NT2/D1 (cell line): ENCODE measurements at regions not wholly inside any gene's neighbourhood (a gene's known extent, or its start where the extent isn't known, plus 50 kb on each side); places are given as distances from the start of the nearest gene placed in this dataset.

Source experiments
- DNase-seq: peaks from one replicate; pipeline ENCODE4 v3.0.0-alpha.2; 2011; ENCODE audit warnings: low read depth, low spot score
- H3K27me3 ChIP-seq: 2 replicates; pipeline ENCODE4 v1.6.0; 2011; ENCODE audit warnings: mild to moderate bottlenecking; ENCODE audit not compliant: insufficient read length, insufficient read depth
- H3K36me3 ChIP-seq: 2 replicates; pipeline ENCODE4 v1.6.1; 2011; ENCODE audit warnings: mild to moderate bottlenecking, low read length, mixed read lengths; ENCODE audit not compliant: insufficient read depth, insufficient read length
- H3K4me1 ChIP-seq: 2 replicates; pipeline ENCODE4 v1.5.1; 2011; ENCODE audit not compliant: insufficient read depth, insufficient read length
- H3K4me3 ChIP-seq: 2 replicates; pipeline ENCODE4 v1.5.1; 2011; ENCODE audit warnings: low read depth; ENCODE audit not compliant: insufficient read length
- H3K9ac ChIP-seq: 2 replicates; pipeline ENCODE4 v1.6.0; 2011; ENCODE audit warnings: low read depth; ENCODE audit not compliant: insufficient read length
- H3K9me3 ChIP-seq: 2 replicates; pipeline ENCODE4 v1.5.1; 2011; ENCODE audit warnings: mild to moderate bottlenecking, low read length; ENCODE audit not compliant: insufficient read depth
- SUZ12 ChIP-seq: IDR thresholded peaks from 2 replicates; pipeline ENCODE4 v1.6.1; 2011; ENCODE audit not compliant: insufficient read length, insufficient read depth; ENCODE audit errors: extremely low read depth
- YY1 ChIP-seq: IDR thresholded peaks from 2 replicates; pipeline ENCODE4 v1.6.1; 2011; ENCODE audit not compliant: insufficient read length, insufficient read depth
- ZNF274 ChIP-seq: IDR thresholded peaks from 2 replicates; pipeline ENCODE4 v1.6.1; 2011; ENCODE audit warnings: mild to moderate bottlenecking, low read depth, low read length

DNA sequence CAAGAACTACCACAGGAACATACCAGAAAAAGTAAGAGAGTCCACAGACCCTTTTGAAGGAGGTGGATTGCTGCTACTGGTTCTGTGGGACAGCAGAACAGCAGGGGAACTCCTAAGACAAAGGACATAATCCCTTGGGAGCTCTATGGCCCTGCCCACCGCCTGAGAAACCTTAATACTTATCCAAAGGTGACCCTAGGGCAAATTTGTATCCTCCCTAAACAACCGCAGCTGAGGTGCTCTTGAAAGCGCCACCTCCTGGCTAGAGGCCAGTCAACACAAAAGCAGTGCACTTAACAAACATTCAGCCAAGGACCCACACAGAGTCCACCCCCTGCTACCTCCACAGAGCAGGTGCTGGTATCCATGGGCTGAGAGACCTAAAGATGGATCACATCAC lies 136.8 kb downstream of the ADAM29 start:
- H3K9me3 ChIP-seq: no peaks in the 10 kb centered on the region
- no peaks in the 10 kb centered on the region for H3K27me3 ChIP-seq
- no peak overlapping the region for H3K4me3 ChIP-seq
- no peak overlapping the region for H3K9ac ChIP-seq
- H3K36me3 ChIP-seq: no peaks in the 10 kb centered on the region
- TF ChIP-seq SUZ12 (no peak), ZNF274 (no peak), YY1 (no peak)
- no peaks in the 10 kb centered on the region for H3K4me1 ChIP-seq
- DNase-seq: peak; percentile 5

GRCh38 chr4:175062183-175062592 lies 144.0 kb downstream of the ADAM29 start:
- no peak for DNase-seq
- no peaks in the 10 kb centered on the region for H3K36me3 ChIP-seq
- no peaks in the 10 kb centered on the region; the same call in 1 of the 2 replicates for H3K9me3 ChIP-seq
- no peak overlapping the region for H3K4me3 ChIP-seq
- TF ChIP-seq YY1: no peak
- no peak for TF ChIP-seq ZNF274
- TF ChIP-seq SUZ12: no peak
- no peaks in the 10 kb centered on the region for H3K4me1 ChIP-seq
- H3K27me3 ChIP-seq: no peaks in the 10 kb centered on the region
- H3K9ac ChIP-seq: no peak overlapping the region

DNA sequence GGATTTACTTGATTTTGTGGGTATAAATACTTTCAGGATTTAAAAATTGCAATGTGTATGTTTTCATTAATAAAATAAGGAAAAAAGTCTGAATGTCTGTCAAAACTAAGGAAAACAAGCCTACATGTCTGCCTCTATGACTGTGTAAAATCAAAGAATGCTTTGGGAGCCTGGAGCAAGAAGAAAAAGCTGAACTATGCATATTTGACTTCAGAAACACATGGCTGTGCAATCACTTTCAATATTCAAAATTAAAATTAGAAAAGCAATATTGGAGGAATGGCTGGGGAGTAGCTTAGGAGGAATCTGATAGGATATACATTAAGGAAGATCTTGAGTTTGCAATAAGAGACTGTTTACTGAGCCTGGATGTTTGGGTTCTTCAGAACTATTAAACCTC lies 147.1 kb downstream of the ADAM29 start:
- Histone ChIP-seq H3K36me3 (no peaks in the 10 kb centered on the region), H3K4me3 (no peak overlapping the region), H3K9ac (no peak overlapping the region), H3K27me3 (no peaks in the 10 kb centered on the region), H3K4me1 (no peaks in the 10 kb centered on the region), H3K9me3 (no peaks in the 10 kb centered on the region; the same call in 1 of the 2 replicates)
- no peak for DNase-seq
- TF ChIP-seq YY1: no peak
- TF ChIP-seq SUZ12: no peak
- TF ChIP-seq ZNF274: no peak

- TF ChIP-seq SUZ12 (no peak), ZNF274 (no peak), YY1 (no peak)
- Histone ChIP-seq H3K4me1 (no peaks in the 10 kb centered on the region), H3K9ac (no peak overlapping the region), H3K36me3 (no peaks in the 10 kb centered on the region), H3K4me3 (no peak overlapping the region), H3K27me3 (no peaks in the 10 kb centered on the region), H3K9me3 (no peaks in the 10 kb centered on the region; the same call in 1 of the 2 replicates)
- no peak for DNase-seq
Observed at GRCh38 chr4:175066923-175067627, 148.9 kb downstream of the ADAM29 start.

DNA sequence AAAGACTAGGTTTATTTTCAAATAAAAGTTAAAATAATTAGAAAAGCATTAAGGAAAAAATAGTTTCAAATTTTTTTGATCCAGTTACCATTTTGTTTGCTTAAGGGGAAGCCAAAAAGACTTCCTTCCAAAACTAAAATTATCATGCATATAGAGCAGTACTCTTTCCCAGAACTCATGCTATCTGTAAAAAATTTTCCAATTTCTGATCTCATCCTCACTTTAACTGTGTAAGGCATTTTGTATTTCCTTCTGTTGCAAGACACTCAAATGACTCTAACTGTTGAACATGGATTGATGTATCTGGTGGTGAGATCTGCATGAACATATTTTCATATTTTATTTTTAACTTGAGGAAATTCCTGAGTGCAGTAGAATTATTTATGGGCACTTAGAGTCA lies 150.1 kb downstream of the ADAM29 start:
- no peak for DNase-seq
- no peak for TF ChIP-seq ZNF274
- TF ChIP-seq SUZ12: no peak
- TF ChIP-seq YY1: no peak
- Histone ChIP-seq H3K4me1 (no peaks in the 10 kb centered on the region), H3K27me3 (no peaks in the 10 kb centered on the region), H3K4me3 (no peak overlapping the region), H3K36me3 (no peaks in the 10 kb centered on the region), H3K9ac (no peak overlapping the region), H3K9me3 (no peaks in the 10 kb centered on the region)

DNA sequence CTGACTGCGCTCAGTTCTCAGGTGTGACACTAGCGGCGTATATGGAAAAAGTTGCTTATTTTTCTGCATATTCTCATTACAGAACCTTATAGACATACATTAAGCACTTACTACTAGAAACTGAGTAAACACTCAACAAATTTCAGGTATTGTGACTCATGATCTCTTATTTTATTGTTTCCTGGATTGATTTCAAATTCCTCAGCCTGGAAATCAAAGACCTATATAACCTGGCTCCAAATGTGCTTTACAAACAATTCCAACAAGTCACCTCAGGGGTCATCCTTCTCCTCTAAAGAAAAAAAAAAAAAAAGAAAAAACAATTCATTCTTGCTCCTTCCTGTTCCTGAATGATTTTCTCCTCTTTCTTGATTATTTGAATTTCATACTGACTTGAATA lies 152.3 kb downstream of the ADAM29 start:
- Histone ChIP-seq H3K4me1 (no peaks in the 10 kb centered on the region), H3K36me3 (no peaks in the 10 kb centered on the region), H3K4me3 (no peak overlapping the region), H3K9ac (no peak overlapping the region), H3K9me3 (no peaks in the 10 kb centered on the region), H3K27me3 (no peaks in the 10 kb centered on the region)
- DNase-seq: no peak
- TF ChIP-seq YY1 (no peak), ZNF274 (no peak), SUZ12 (no peak)

GRCh38 chr4:175071123-175071522 lies 153.0 kb downstream of the ADAM29 start:
- no peak for DNase-seq
- Histone ChIP-seq H3K4me3 (no peak overlapping the region), H3K9me3 (no peaks in the 10 kb centered on the region), H3K36me3 (no peaks in the 10 kb centered on the region), H3K4me1 (no peaks in the 10 kb centered on the region), H3K27me3 (no peaks in the 10 kb centered on the region), H3K9ac (no peak overlapping the region)
- TF ChIP-seq YY1 (no peak), SUZ12 (no peak), ZNF274 (no peak)
